ENCODE measurements at regions not wholly inside any gene's neighbourhood (a gene's known extent, or its start where the extent isn't known, plus 50 kb on each side); places are given as distances from the start of the nearest gene placed in this dataset.

DNA sequence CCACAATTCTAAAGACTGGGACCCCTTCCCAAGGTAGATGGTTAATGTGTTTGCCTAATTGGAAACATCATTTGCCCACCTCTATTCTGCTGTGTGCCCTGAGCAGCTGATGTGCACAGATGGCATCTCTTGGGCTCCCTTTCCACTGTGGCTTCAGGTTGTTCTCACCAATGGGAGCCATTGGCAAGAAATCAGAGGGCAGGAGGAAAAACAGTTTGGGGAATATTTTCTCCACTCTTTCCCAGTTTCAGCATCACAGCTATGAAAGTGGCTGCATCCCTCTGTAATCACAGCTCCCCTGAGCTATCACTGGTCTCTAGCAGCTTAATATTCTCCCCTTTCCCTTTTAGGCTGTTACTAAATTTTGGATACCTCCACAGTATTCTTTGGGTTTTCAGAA, 911.6 kb upstream of the SEMA6A start:
- CTCF ChIA-PET = no interaction called here
- POLR2A ChIA-PET (ENCODE audit: unreplicated experiment) = no interaction called here

DNA sequence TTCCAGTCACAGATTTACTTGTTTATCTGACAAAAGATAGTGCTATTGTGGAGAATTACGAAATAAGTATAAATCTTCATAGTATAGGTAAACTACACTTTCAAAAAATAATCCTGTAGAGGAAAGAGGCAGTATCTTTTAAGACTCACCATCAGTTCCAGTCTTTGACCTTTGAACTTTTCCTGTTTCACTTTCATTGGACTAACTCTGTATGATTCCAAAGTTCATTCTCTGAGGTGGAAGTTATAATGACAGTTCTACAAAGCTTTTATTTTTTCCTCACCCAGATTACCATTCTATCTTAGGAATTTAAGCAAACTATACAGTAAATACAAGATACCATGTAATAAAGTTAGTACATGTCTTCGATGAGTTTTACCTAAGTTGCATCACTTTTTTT, 901.3 kb upstream of the SEMA6A start:
- Histone ChIP-seq H3K27me3 (ENCODE audit: insufficient read depth, low read depth) (no peaks in the 10 kb centered on the region), H3F3A (ENCODE audit: insufficient read depth, low read depth) (no peaks in the 10 kb centered on the region), H3K79me2 (ENCODE audit: low read depth) (no peaks in the 10 kb centered on the region), H4K20me1 (ENCODE audit: insufficient read depth) (no peaks in the 10 kb centered on the region), H3K9me2 (ENCODE audit: insufficient read depth) (no peaks in the 10 kb centered on the region), H2AFZ (no peak overlapping the region), H3K36me3 (ENCODE audit: low read depth) (no peaks in the 10 kb centered on the region), H3K9me3 (ENCODE audit: insufficient read depth, low read depth) (no peaks in the 10 kb centered on the region), H3K27ac (no peak overlapping the region), H3K4me3 (no peak overlapping the region), H3K4me2 (no peak overlapping the region), H3K4me1 (replicated peaks; ENCODE audit: insufficient read depth) (no peaks in the 10 kb centered on the region)
- no peak for DNase-seq
- BruUV-seq (replicated peaks) = no TSS peak
- intact Hi-C loops (cut with micrococcal nuclease; ENCODE audit: unreplicated experiment) = no loop called here
- ChIA-PET CTCF (no interaction called here), POLR2A (ENCODE audit: unreplicated experiment) (no interaction called here)
- TF ChIP-seq EZH2 (IDR thresholded peaks at IDR 0.05; ENCODE audit: low read depth) = no peak
- TF ChIP-seq, protein P1, sequence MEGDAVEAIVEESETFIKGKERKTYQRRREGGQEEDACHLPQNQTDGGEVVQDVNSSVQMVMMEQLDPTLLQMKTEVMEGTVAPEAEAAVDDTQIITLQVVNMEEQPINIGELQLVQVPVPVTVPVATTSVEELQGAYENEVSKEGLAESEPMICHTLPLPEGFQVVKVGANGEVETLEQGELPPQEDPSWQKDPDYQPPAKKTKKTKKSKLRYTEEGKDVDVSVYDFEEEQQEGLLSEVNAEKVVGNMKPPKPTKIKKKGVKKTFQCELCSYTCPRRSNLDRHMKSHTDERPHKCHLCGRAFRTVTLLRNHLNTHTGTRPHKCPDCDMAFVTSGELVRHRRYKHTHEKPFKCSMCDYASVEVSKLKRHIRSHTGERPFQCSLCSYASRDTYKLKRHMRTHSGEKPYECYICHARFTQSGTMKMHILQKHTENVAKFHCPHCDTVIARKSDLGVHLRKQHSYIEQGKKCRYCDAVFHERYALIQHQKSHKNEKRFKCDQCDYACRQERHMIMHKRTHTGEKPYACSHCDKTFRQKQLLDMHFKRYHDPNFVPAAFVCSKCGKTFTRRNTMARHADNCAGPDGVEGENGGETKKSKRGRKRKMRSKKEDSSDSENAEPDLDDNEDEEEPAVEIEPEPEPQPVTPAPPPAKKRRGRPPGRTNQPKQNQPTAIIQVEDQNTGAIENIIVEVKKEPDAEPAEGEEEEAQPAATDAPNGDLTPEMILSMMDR (conservative IDR thresholded peaks at IDR 0.05) = no peak

More for the DNA sequence above, 911.6 kb upstream of the SEMA6A start:
- H3K36me3 ChIP-seq (ENCODE audit: low read depth) = no peaks in the 10 kb centered on the region
- intact Hi-C loops (cut with micrococcal nuclease; ENCODE audit: unreplicated experiment) = no loop called here
- H3K9me2 ChIP-seq (ENCODE audit: insufficient read depth) = no peaks in the 10 kb centered on the region
- no peaks in the 10 kb centered on the region for H4K20me1 ChIP-seq (ENCODE audit: insufficient read depth)
- H3K27me3 ChIP-seq (ENCODE audit: insufficient read depth, low read depth) = no peaks in the 10 kb centered on the region
- no peaks in the 10 kb centered on the region for H3K4me1 ChIP-seq (replicated peaks; ENCODE audit: insufficient read depth)
- no peaks in the 10 kb centered on the region for H3F3A ChIP-seq (ENCODE audit: insufficient read depth, low read depth)
- H3K9me3 ChIP-seq (ENCODE audit: insufficient read depth, low read depth) = no peaks in the 10 kb centered on the region
- H3K27ac ChIP-seq = no peak overlapping the region
- H3K4me2 ChIP-seq = no peak overlapping the region
- BruUV-seq (replicated peaks) = no TSS peak
- no peak overlapping the region for H3K4me3 ChIP-seq
- H2AFZ ChIP-seq = no peak overlapping the region
- no peaks in the 10 kb centered on the region for H3K79me2 ChIP-seq (ENCODE audit: low read depth)
- no peak for DNase-seq
- TF ChIP-seq EZH2 (IDR thresholded peaks at IDR 0.05; ENCODE audit: low read depth) = no peak
- TF ChIP-seq, protein P1 (conservative IDR thresholded peaks at IDR 0.05) = no peak

- TF ChIP-seq, protein P1 (conservative IDR thresholded peaks at IDR 0.05) = no peak
- TF ChIP-seq EZH2 (IDR thresholded peaks at IDR 0.05; ENCODE audit: low read depth) = no peak
- no peak overlapping the region for H3K4me3 ChIP-seq
- intact Hi-C loops (cut with micrococcal nuclease; ENCODE audit: unreplicated experiment) = no loop called here
These were observed 898.5 kb upstream of the SEMA6A start for GRCh38 chr5:117473165-117473564.

More at GRCh38 chr5:117473165-117473564, 898.5 kb upstream of the SEMA6A start:
- Histone ChIP-seq H3K27ac (no peak overlapping the region), H4K20me1 (ENCODE audit: insufficient read depth) (no peaks in the 10 kb centered on the region), H3K9me2 (ENCODE audit: insufficient read depth) (no peaks in the 10 kb centered on the region), H2AFZ (no peak overlapping the region), H3K4me1 (replicated peaks; ENCODE audit: insufficient read depth) (no peaks in the 10 kb centered on the region), H3K79me2 (ENCODE audit: low read depth) (no peaks in the 10 kb centered on the region), H3K27me3 (ENCODE audit: insufficient read depth, low read depth) (no peaks in the 10 kb centered on the region), H3K9me3 (ENCODE audit: insufficient read depth, low read depth) (no peaks in the 10 kb centered on the region), H3K36me3 (ENCODE audit: low read depth) (no peaks in the 10 kb centered on the region), H3K4me2 (no peak overlapping the region), H3F3A (ENCODE audit: insufficient read depth, low read depth) (no peaks in the 10 kb centered on the region)
- DNase-seq = no peak
- ChIA-PET CTCF (no interaction called here), POLR2A (ENCODE audit: unreplicated experiment) (no interaction called here)
- BruUV-seq (replicated peaks) = no TSS peak
